Vagina (tissue), 2 donors: ENCODE measurements at regions not wholly inside any gene's neighbourhood (a gene's known extent, or its start where the extent isn't known, plus 50 kb on each side); places are given as distances from the start of the nearest gene placed in this dataset.
"Not testable (repeated sequence)": the region's sequence is repeated elsewhere in the genome, so short reads cannot be mapped to it uniquely, and the experiment has no call there.

Experiments
- DNase-seq, 2 donors: peaks; one replicate each; pipeline ENCODE4 v3.0.0-alpha.2; 2017; ENCODE audit errors: extremely low spot score in 2 of 2
- H3K27ac ChIP-seq: fragments of 200-600 bp; sonication (generic); one replicate; pipeline ENCODE4 v1.5.1; 2019
- H3K27me3 ChIP-seq: fragments of 200-600 bp; sonication (generic); one replicate; pipeline ENCODE4 v1.5.1; 2019
- H3K36me3 ChIP-seq, 2 donors: fragments of 200-600 bp; sonication (generic); one replicate each; pipeline ENCODE4 v1.5.1; 2017 to 2019
- H3K4me1 ChIP-seq: fragments of 200-600 bp; sonication (generic); one replicate; pipeline ENCODE4 v1.5.1; 2019
- H3K4me3 ChIP-seq, 2 donors: fragments of 200-600 bp; sonication (generic); 1 replicate in 1 of 2; 2 replicates in 1 of 2; pipeline ENCODE4 v1.5.1; 2016 to 2019
- H3K9me3 ChIP-seq: fragments of 200-600 bp; sonication (generic); one replicate; pipeline ENCODE4 v1.5.1; 2019
- POLR2A ChIP-seq, 2 donors: fragments of 450-650 bp; IDR thresholded peaks; one replicate each; pipeline ENCODE4 v1.6.1; 2017; ENCODE audit warnings: antibody characterized with exemption in 2 of 2, mild to moderate bottlenecking in 2 of 2, moderate library complexity in 2 of 2
- POLR2AphosphoS5 ChIP-seq, 2 donors: sonication (generic); formaldehyde crosslinking; IDR thresholded peaks; one replicate each; pipeline ENCODE4 v1.9.0; 2017; ENCODE audit warnings: antibody characterized with exemption in 2 of 2, mild to moderate bottlenecking in 2 of 2, low read depth in 1 of 2; ENCODE audit not compliant: insufficient read depth in 1 of 2
- intact Hi-C: fragments of 100-400 bp; cut with DNase I; formaldehyde crosslinking; loops from one replicate; pipeline ENCODE4 v1.15.1; 2023
- TF ChIP-seq, protein P1 (sequence below), 3 experiments: fragments of 450-650 bp in 2 of 3; fragments of 200-600 bp in 1 of 3; sonication (generic) in 1 of 3; IDR thresholded peaks; one replicate each; pipeline ENCODE4 v1.5.1; 2017 to 2019; ENCODE audit warnings: antibody characterized with exemption in 3 of 3, mild to moderate bottlenecking in 2 of 3, moderate library complexity in 2 of 3

DNA sequence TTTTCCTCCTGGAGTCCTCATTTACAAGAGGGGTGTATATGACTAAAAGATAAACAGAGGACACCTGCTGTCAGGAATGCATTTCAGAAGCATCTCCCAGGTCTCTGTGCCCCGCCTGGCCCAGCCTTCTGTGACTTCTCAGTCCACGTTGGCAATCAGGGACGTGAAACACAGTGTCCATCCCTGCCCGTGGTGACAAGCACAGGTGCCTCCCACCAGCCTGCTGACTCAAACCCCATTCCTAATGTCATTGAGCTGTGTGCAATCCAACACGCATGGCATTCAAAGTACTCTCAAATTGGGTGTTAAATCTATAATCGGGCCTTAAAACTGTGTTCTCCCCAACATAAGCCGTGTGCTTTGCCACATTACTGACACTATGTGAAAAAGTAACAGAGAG, 343.2 kb downstream of the EIPR1 start:
- Histone ChIP-seq H3K36me3 (no peaks in the 10 kb centered on the region), H3K27me3 (no peaks in the 10 kb centered on the region), H3K27ac (no peak overlapping the region), H3K4me1 (no peaks in the 10 kb centered on the region), H3K9me3 (no peaks in the 10 kb centered on the region), H3K4me3 (no peak overlapping the region)
- DNase-seq: peak; percentile 60 to 89
- intact Hi-C loops: no loop called here
- TF ChIP-seq, protein P1, sequence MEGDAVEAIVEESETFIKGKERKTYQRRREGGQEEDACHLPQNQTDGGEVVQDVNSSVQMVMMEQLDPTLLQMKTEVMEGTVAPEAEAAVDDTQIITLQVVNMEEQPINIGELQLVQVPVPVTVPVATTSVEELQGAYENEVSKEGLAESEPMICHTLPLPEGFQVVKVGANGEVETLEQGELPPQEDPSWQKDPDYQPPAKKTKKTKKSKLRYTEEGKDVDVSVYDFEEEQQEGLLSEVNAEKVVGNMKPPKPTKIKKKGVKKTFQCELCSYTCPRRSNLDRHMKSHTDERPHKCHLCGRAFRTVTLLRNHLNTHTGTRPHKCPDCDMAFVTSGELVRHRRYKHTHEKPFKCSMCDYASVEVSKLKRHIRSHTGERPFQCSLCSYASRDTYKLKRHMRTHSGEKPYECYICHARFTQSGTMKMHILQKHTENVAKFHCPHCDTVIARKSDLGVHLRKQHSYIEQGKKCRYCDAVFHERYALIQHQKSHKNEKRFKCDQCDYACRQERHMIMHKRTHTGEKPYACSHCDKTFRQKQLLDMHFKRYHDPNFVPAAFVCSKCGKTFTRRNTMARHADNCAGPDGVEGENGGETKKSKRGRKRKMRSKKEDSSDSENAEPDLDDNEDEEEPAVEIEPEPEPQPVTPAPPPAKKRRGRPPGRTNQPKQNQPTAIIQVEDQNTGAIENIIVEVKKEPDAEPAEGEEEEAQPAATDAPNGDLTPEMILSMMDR (IDR thresholded peaks at IDR 0.05): no peak
- TF ChIP-seq POLR2A (IDR thresholded peaks at IDR 0.05): no peak
- TF ChIP-seq POLR2AphosphoS5 (IDR thresholded peaks at IDR 0.05; ENCODE audit: insufficient read depth in 1 of 2, low read depth in 1 of 2): no peak

DNA sequence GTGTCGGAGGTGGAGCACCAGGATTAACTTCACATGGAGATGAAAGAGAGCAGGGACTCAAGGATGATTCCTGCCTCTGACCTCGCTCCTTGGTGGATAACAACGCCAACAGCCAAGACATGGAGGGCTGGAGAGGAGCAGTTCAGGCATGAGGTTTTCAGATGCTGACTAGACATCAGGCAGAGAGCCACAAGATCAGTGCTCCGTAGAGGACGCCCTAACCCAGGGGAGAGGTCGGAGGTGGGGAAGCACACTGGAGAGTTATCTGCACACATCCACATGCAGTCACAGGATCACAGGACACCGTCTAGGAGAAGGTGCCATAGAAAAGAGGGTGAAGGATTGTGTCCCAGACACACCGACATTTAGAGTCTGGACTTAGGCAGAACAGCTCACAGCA, 344.3 kb downstream of the EIPR1 start:
- H3K27ac ChIP-seq: no peak overlapping the region
- intact Hi-C loops: no loop called here
- no peak overlapping the region for H3K4me3 ChIP-seq
- no peaks in the 10 kb centered on the region for H3K27me3 ChIP-seq
- no peaks in the 10 kb centered on the region for H3K9me3 ChIP-seq
- peak; percentile 52 to 81 for DNase-seq
- TF ChIP-seq, protein P1 (IDR thresholded peaks at IDR 0.05): no peak
- TF ChIP-seq POLR2A (IDR thresholded peaks at IDR 0.05) (no peak), POLR2AphosphoS5 (IDR thresholded peaks at IDR 0.05; ENCODE audit: insufficient read depth in 1 of 2, low read depth in 1 of 2) (no peak)
- no peaks in the 10 kb centered on the region for H3K36me3 ChIP-seq
- H3K4me1 ChIP-seq: no peaks in the 10 kb centered on the region

DNA sequence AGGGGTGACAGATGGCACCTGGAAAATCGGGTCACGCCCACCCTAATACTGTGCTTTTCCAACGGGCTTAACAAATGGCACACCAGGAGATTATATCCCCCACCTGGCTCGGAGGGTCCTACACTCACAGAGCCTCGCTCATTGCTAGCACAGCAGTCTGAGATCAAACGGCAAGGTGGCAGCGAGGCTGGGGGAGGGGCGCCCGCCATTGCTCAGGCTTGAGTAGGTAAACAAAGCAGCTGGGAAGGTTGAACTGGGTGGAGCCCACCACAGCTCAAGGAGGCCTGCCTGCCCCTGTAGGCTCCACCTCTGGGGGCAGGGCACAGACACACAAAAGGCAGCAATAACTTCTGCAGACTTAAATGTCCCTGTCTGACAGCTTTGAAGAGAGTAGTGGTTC, 346.8 kb downstream of the EIPR1 start:
- H3K4me1 ChIP-seq, DNase-seq, intact Hi-C loops: not testable (repeated sequence)

DNA sequence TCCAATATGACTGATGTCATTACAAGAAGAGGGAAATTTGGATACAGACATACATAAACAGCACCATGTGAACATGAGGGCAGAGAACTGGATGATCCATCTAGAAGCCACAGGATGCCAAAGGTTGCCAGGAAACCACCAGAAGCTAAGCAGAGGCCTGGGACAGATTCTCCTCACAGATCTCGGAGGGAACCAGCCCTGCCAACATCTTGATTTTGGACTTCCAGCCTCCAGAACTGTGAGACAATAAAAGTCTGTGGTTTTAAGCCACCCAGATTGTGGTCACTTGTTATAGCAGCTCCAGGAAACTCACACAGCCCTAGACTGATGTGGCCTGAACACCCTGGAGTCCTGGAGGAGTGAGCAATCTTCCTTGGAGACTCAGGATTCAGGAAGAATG, 351.6 kb downstream of the EIPR1 start:
- intact Hi-C loops: no loop called here
- TF ChIP-seq POLR2A (IDR thresholded peaks at IDR 0.05) (no peak), POLR2AphosphoS5 (IDR thresholded peaks at IDR 0.05; ENCODE audit: insufficient read depth in 1 of 2, low read depth in 1 of 2) (no peak)
- TF ChIP-seq, protein P1 (IDR thresholded peaks at IDR 0.05): no peak
- H3K36me3 ChIP-seq: no peaks in the 10 kb centered on the region

More for the DNA sequence above, 346.8 kb downstream of the EIPR1 start:
- H3K27me3 ChIP-seq, H3K36me3 ChIP-seq, H3K4me3 ChIP-seq, H3K9me3 ChIP-seq, H3K27ac ChIP-seq: not testable (repeated sequence)

DNA sequence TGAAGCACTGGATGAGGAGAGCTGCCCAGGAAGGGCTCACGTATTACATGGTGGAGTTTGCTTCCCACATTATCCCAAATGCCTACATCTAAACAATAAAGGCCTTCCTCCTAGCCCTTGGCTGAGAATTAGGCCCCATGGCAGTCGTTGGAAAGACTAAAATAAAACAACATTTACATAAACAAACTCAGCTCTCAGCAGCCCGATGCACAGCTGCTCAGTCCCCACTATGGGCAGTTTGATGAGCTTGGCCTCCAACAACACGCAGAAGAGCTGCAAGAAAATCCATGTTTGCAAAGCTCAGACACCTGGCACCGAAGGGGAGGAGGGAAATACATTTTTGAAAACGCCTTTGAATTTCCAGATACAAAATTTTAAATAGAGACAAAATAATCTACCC, 352.4 kb downstream of the EIPR1 start:
- no peaks in the 10 kb centered on the region for H3K9me3 ChIP-seq
- H3K4me3 ChIP-seq: no peak overlapping the region
- DNase-seq: peak in 1 of 2 donors; percentile 43
- H3K27me3 ChIP-seq: no peaks in the 10 kb centered on the region
- H3K4me1 ChIP-seq: no peaks in the 10 kb centered on the region
- no peaks in the 10 kb centered on the region for H3K36me3 ChIP-seq
- TF ChIP-seq POLR2AphosphoS5 (IDR thresholded peaks at IDR 0.05; ENCODE audit: insufficient read depth in 1 of 2, low read depth in 1 of 2): no peak
- TF ChIP-seq, protein P1 (IDR thresholded peaks at IDR 0.05): no peak
- TF ChIP-seq POLR2A (IDR thresholded peaks at IDR 0.05): no peak
- intact Hi-C loops: no loop called here
- H3K27ac ChIP-seq: no peak overlapping the region

More for the DNA sequence above, 351.6 kb downstream of the EIPR1 start:
- peak in 1 of 2 donors; percentile 78 for DNase-seq
- Histone ChIP-seq H3K27me3 (no peaks in the 10 kb centered on the region), H3K27ac (no peak overlapping the region), H3K9me3 (no peaks in the 10 kb centered on the region), H3K4me1 (no peaks in the 10 kb centered on the region), H3K4me3 (no peak overlapping the region)
